Esophagus muscularis mucosa (tissue), 4 donors: ENCODE measurements at regions not wholly inside any gene's neighbourhood (a gene's known extent, or its start where the extent isn't known, plus 50 kb on each side); places are given as distances from the start of the nearest gene placed in this dataset.

Source experiments
- CTCF ChIP-seq, 3 experiments: fragments of 200-600 bp in 2 of 3; fragments of 450-650 bp in 1 of 3; sonication (generic) in 2 of 3; IDR thresholded peaks; one replicate each; pipeline ENCODE4 v1.5.1; 2017 to 2019; ENCODE audit warnings: antibody characterized with exemption in 3 of 3, mild to moderate bottlenecking in 2 of 3, moderate library complexity in 1 of 3
- EP300 ChIP-seq: sonication (generic); formaldehyde crosslinking; IDR thresholded peaks from one replicate; pipeline ENCODE4 v1.6.1; 2017; ENCODE audit warnings: antibody characterized with exemption
- POLR2A ChIP-seq: fragments of 450-650 bp; IDR thresholded peaks from one replicate; pipeline ENCODE4 v1.6.1; 2017; ENCODE audit warnings: antibody characterized with exemption, moderate library complexity, mild to moderate bottlenecking, low read depth
- POLR2AphosphoS5 ChIP-seq, 2 donors: sonication (generic); formaldehyde crosslinking; IDR thresholded peaks; one replicate each; pipeline ENCODE4 v1.6.1; 2017; ENCODE audit warnings: antibody characterized with exemption in 2 of 2

- TF ChIP-seq CTCF (IDR thresholded peaks at IDR 0.05) = no peak
- TF ChIP-seq POLR2A = no peak
- TF ChIP-seq POLR2AphosphoS5 (IDR thresholded peaks at IDR 0.05) = no peak
- TF ChIP-seq EP300 = no peak
Observed at GRCh38 chr10:52391927-52392602, 78.0 kb downstream of the DKK1 start.
